ENCODE measurements at regions not wholly inside any gene's neighbourhood (a gene's known extent, or its start where the extent isn't known, plus 50 kb on each side); places are given as distances from the start of the nearest gene placed in this dataset.

DNA sequence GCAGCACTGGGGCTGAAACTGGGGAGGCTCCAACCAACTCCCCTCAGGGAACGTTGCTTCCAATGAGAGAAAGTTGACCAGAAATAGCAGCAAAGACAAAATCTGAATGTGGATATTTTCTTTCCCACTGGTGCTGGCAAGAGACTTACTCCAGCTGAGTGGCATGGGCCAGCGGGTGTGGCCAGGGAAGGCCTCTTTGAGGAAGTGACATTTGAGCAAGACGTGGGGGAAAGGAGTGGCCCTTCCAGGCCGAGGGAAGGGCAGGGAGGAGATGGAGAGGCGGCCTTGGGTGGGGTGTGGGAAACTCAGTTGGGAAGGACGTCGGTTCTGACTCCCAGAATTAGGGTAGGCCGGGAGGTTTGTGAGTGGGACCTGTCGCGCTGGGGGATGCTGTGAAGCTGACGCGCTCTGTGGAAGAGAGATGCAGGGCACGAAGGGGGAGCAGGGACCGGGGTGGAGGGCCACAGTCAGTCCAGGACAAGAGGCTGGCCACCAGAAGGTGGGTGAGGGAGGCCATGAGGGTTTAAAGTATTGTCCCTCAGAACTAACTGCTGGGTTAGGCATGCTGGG lies 96.7 kb upstream of the IKZF1 start:
- TF ChIP-seq, protein P1, sequence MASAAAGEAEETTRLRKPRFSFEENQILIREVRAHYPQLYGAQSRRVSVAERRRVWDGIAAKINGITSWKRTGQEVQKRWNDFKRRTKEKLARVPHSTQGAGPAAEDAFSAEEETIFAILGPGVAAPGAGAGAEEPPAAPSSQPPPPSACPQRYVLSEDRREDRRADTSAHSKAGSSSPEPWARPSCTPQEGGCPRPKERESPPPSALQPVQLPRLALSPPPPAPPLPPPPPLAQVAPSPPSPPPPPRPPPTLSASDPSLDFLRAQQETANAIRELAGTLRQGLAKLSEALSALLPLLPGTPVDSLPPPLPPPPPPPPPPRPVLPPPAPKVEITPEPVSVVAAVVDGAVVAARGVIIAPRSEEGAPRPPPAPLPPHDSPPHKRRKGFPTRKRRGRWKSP (CRISPR knock-in tag; IDR thresholded peaks at IDR 0.05), result no peak
- TF ChIP-seq, protein P2, sequence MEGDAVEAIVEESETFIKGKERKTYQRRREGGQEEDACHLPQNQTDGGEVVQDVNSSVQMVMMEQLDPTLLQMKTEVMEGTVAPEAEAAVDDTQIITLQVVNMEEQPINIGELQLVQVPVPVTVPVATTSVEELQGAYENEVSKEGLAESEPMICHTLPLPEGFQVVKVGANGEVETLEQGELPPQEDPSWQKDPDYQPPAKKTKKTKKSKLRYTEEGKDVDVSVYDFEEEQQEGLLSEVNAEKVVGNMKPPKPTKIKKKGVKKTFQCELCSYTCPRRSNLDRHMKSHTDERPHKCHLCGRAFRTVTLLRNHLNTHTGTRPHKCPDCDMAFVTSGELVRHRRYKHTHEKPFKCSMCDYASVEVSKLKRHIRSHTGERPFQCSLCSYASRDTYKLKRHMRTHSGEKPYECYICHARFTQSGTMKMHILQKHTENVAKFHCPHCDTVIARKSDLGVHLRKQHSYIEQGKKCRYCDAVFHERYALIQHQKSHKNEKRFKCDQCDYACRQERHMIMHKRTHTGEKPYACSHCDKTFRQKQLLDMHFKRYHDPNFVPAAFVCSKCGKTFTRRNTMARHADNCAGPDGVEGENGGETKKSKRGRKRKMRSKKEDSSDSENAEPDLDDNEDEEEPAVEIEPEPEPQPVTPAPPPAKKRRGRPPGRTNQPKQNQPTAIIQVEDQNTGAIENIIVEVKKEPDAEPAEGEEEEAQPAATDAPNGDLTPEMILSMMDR (CRISPR knock-in tag; IDR thresholded peaks at IDR 0.05), result no peak
- TF ChIP-seq ZNF34 (CRISPR knock-in tag; IDR thresholded peaks at IDR 0.05; ENCODE audit: borderline replicate concordance), result no peak
- TF ChIP-seq MED8 (CRISPR knock-in tag; IDR thresholded peaks at IDR 0.05; ENCODE audit: insufficient replicate concordance), result no peak
- no peak for TF ChIP-seq JUN (CRISPR knock-in tag; IDR thresholded peaks at IDR 0.05)
- no peak for TF ChIP-seq CBFB (CRISPR knock-in tag; IDR thresholded peaks at IDR 0.05)
- TF ChIP-seq, protein P3, sequence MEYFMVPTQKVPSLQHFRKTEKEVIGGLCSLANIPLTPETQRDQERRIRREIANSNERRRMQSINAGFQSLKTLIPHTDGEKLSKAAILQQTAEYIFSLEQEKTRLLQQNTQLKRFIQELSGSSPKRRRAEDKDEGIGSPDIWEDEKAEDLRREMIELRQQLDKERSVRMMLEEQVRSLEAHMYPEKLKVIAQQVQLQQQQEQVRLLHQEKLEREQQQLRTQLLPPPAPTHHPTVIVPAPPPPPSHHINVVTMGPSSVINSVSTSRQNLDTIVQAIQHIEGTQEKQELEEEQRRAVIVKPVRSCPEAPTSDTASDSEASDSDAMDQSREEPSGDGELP (IDR thresholded peaks at IDR 0.05; ENCODE audit: borderline replicate concordance, low read depth), result no peak
- no peak for TF ChIP-seq FOXM1 (CRISPR knock-in tag; IDR thresholded peaks at IDR 0.05)
- no peak for TF ChIP-seq RFX1 (IDR thresholded peaks at IDR 0.05)
- TF ChIP-seq ZNF317 (CRISPR knock-in tag; IDR thresholded peaks at IDR 0.05), result no peak
- no peak for TF ChIP-seq NKX3-1 (CRISPR knock-in tag; IDR thresholded peaks at IDR 0.05)
- no peak for TF ChIP-seq POLR2AphosphoS5 (IDR thresholded peaks at IDR 0.05; ENCODE audit: low read depth, low read length)
- TF ChIP-seq RAD21 (CRISPR knock-in tag; IDR thresholded peaks at IDR 0.05), result no peak
- no peak for TF ChIP-seq EEA1 (CRISPR knock-in tag; IDR thresholded peaks at IDR 0.05; ENCODE audit: borderline replicate concordance)
